HG03108 (cell line): ENCODE measurements at regions not wholly inside any gene's neighbourhood (a gene's known extent, or its start where the extent isn't known, plus 50 kb on each side); places are given as distances from the start of the nearest gene placed in this dataset.
"Not testable (repeated sequence)": the region's sequence is repeated elsewhere in the genome, so short reads cannot be mapped to it uniquely, and the experiment has no call there.

Experiments used
- ATAC-seq: cut with Tn5 transposase; IDR thresholded peaks from one replicate; pipeline ENCODE4 v1.9.1; 2021; ENCODE audit warnings: moderate library complexity; ENCODE audit not compliant: unreplicated experiment

DNA sequence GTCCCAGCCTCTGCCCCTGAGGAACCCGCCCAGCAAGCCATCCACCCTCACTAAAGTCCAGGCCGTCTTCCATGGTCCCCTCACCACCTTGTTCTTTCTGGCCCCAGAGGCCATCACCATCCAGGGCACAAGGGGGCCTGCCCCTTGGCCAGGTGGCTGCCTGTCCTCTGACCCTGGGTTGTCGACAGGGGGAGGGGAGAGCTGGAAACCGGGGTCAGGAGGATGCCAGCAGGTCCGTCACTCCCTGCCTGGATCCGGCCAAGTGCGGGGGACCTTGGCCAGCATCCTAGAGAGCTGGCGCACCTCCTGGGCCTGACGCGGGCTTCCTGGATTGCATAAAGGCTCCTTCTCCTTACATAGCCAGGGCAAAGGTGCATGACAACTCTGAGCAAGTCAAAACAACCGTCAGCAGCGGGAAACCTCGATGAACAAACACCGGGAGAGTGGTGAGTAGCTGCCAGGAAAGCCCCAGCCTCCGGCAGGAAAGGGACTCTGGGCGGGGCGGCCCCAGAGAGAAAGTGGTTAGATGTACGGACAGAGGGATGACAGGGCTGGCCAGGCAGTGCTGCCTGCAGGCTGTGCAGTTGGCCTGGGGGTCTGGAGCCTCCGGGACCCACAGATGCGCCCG is 4461.2 kb upstream of the TPTE start:
- ATAC-seq: not testable (repeated sequence)

DNA sequence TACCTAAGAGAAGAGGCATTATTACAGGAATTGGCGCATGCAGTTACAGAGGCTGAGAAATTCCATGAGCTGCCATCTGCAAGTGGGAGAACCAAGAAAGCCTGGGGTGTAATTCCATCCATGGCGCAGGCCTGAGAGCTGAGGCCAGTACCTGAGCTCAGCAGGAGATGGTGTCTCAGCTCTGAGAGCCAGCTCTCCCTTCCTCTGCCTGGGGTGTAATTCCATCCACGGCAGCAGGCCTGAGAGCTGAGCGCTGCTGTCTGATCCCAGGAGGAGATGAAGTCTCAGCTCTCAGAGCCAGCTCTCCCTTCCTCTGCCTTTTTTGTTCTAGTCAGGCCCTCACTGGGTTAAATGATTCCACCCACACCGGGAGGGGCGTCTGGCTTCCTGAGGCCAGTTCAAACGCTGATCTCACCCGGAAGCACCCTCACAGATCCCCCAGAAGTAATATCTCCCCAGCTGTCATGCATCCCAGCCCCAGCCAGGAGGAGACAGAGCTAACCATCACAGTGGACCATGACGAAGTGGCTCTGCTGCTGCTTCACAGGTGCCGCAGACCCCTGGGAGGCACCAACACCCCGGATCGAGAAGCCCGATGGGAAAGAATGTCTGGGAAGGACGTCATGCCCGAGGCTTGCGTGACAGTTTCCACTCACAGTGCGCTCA is 4454.9 kb upstream of the TPTE start:
- ATAC-seq: not testable (repeated sequence)

DNA sequence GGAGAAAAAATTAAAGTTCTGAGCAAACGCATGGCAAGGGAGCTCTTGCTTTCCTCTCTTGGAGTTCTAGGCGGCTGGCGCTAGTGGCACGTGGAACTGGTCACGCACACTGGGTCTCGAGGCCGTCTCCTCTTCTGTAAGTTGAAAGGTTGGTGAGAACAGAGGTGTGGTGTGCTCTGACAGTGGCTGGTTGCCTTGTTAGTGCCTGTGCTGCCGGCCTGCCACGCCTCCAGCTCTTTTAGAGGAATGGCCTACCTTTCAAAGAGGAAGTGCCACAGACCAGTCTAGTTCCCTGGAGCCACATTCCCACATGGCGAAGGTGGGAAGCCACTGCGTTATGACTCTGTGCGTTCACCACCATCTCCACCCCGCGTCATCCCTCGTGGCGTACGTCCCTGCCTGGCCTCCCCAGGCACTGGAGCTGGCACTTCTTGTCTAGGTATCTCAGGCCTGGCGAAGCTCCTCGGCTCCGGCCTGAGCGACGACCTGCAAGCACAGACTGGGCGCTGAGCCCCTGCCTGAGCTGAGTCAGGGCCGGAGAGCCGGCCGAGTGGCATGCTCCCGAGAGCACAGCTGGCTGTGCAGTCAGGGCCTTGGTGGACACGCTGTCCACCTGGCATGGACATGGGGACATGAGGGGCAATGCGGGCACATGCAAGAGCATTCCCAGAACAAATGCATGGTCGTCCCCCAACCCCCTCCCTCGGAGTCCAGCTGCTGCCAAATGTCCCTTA is 4453.1 kb upstream of the TPTE start:
- not testable (repeated sequence) for ATAC-seq

DNA sequence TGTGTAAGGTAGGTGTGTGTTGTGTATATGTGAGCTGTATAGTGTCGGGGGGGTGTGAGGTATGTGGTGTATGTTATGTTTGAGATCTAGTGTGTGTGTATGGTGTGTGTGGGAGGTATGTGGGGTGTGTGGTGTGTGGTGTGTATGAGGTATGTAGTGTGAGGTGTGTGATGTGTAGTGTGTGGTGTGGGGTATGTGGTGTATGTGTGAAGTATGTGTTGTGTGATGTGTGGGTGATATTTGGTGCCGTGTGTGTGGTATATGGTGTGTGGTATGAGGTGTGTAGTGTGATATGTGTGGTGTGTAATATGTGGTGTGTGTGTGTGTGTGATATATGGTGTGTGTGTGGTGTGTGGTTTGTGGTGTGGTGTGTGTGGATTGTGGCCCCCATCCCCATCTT is 4451.2 kb upstream of the TPTE start:
- ATAC-seq: not testable (repeated sequence)

DNA sequence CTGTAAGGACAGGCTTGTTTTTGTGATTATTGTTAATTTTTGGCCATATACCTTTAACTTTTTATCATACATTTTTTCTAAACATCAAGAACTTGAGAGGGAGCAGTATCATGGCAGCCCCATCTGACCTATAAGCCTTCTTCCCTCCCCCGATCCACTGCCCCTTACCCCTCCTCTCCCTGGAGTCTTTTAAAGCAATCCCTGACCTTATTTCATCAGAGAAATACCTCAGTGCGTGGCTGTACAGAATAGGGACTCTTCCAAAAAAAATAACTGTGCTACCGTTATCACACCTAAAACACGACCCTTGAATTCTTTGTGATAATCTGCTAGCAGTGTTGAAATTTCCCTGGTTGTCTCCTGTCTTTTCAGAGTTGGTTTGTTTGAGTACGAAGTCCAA is 4448.7 kb upstream of the TPTE start:
- not testable (repeated sequence) for ATAC-seq

DNA sequence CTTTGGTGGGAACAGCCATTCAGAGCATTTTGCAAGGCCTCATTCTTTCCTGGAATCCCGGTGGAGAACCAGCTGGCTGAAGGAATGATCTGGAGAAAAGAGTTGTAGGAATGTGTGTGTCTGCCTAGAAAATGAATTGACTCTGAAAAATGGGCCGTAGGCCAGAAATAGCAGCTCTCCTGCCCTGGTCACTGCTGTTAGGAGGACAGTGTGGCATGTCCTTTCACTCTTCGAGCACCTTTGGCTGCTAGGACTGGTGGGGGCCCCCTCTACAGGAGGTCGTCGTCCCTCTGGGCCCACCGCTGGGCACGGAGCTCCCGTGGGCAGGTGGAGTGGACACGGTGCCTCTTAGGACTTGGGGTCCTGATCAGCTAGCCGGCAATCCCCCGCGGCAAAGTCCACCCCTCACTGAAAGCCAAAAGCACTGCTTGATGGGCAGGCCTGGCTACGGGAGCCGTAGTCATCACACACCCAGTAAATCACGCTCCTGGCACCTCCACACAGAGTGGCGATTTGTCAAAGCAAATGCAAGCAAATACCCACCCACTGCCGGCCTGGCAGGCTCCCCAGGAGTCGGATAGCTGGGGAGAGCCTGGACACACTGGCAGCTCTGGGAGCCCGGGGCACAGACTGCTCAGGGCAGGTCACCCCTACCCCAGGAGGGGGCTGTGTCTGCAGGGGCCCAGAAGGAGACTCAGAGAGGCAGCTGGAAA is 4447.2 kb upstream of the TPTE start:
- ATAC-seq: not testable (repeated sequence)

DNA sequence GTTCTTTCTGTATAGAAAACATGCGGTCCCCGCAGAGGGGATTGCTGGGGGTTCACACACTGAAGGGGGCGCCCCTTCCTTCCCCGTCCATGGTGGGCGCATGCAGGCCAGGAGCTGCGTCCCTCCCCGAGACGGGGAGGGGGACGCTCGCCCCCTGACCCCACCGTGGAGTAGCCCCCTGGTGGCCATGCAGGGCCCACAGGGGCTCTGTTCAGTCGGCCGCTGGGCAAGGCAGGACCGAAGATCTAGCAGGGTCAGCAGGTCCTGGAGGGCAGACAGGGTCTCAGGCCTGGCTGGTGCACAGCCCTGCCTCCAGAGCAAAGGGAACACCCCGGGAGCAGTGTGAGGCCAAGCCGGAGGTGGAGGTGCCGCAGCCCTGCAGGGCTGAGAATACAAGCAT is 4446.4 kb upstream of the TPTE start:
- not testable (repeated sequence) for ATAC-seq

DNA sequence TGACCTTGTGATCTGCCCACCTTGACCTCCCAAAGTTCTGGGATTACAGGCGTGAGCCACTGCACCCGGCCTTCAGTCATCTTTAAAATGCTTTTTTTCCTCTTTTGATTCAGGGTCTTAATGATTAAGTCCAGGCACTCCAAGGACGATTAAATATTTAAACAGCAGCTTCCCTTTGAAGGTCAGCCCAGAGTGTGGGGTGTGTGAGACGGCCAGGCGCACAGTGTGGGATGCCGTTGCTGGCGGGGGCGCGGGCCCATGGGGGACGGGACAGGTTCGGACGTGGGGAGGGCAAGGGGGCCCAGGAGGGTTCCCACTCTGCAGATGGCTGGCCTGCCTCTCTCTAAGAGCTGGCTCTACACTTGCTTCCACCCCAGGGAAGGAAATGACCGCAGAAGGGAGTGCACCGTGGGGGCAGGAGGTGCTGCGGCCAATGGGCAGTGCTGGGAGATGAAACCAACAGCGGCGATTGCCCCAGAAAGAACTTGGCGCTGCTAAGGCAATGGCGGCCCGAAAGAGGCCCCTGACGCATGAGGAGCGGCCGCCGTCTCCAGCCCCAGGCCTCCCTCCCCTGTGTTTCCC is 4445.7 kb upstream of the TPTE start:
- not testable (repeated sequence) for ATAC-seq

DNA sequence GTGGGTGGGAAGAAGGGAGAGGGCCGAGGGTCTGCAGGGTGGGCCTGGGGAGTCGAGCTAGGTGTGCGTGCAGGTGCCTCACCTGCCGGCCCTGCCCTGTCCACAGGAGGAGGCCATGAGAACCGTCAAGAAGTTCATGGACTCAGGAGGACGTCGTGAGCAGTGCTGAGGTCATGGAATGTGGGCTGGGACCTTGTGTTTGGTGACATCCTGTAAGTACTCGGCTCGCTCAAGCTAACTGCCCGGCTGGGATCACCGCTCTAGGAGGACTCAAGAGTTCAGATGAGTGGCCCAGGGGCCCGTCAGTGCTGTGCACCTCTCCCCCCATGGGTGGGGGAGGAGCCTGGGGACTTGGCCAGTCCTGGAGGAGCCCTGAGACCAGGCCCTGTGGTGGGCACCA is 4444.0 kb upstream of the TPTE start:
- ATAC-seq: not testable (repeated sequence)

DNA sequence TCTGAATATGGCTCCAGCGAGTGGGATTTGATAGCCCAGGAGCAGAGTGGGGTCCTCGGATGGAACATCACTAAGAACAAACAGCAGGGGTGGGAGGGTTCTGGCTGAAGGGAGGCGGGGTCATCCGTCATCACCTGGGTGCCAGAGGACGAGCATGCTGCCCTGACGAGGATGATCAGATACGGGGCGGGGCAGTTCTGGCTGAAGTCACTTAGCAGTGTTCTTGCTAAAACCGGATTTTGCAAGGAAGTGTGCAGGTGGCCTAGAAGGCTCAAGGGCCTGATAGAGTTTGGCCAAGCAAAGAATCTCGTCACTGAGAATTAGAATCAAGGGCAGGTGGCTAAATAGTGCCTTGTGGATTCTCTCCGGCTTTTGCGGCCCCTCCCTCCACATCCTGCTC is 4442.5 kb upstream of the TPTE start:
- ATAC-seq: not testable (repeated sequence)

DNA sequence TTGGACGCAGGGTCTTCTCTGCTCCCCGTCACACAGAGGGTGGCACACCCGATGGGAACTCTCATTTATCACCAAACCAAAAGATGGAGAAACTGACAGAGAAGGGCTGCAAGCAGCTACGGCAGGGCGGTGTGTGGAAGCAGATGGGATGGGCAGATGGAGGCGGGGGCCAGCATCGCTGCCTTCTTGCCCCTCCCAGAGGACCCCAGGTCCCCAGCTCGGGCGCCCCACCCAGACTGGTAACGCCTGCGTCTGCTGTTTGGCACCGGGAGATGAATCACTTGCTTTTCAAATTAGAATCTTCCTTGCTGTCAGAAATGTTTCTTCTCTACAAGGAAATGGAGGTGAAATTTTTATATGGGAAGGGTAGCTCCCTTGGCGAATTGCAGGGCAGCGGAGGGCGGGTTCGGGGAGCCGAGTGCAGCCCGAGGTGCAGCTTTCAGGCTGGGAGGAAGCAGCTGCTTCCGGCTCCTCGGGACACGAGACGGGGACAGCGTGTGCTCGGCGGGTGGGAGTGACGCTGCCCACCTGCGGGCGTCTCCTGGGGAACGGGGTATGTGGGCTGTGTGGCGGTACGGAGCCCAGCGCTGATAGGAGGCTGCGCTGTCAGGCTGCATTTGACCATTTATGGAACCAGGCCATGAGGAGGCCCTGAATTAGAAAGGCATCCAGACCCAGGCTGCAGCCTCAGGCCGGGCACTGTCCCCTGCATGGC is 4440.3 kb upstream of the TPTE start:
- ATAC-seq: not testable (repeated sequence)

DNA sequence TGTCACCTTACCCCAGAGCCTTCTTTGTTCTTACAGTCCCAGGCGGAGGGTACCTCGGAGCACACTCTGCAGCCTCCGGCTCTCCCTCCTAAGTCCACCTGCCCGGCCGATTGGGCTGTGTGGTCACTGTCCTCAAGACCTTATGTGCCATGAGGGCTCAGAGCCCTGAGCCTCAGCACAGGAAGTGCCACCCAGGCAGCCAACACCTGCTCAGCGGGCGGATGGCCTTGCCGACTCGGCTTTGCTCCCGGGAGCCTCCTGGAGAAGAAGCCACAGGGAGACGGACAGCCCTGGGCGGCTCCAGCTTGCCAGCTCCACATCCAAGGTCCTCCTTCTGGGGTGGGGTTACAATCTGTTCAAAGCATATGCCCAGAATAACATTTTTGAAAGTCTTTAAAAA is 4439.2 kb upstream of the TPTE start:
- not testable (repeated sequence) for ATAC-seq

DNA sequence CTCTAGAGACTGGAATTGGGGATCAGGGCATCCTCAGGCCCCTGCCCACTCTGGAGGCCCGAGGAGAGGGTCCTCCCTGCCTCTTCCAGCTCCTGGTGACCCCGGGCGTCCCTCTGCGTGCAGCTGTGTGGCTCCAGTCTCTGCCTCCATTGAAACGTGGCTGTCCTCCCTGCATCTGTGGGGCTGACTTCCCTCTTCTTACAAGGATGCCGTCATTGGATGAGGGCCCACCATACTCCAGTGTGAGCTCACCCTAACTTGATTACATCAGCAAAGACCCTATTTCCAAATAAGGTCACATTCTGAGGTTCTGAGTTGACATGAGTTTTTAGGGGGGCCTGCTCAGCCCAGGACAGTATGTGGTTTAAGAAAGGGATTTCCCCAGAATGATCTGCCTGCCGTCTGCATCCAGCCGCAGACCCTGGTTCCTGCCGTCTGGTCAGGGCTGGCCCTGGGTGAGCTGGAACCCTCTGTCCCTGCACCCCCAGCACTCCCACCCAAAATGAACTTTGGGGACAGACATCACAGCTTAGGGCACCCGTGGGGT is 4437.7 kb upstream of the TPTE start:
- ATAC-seq: not testable (repeated sequence)

DNA sequence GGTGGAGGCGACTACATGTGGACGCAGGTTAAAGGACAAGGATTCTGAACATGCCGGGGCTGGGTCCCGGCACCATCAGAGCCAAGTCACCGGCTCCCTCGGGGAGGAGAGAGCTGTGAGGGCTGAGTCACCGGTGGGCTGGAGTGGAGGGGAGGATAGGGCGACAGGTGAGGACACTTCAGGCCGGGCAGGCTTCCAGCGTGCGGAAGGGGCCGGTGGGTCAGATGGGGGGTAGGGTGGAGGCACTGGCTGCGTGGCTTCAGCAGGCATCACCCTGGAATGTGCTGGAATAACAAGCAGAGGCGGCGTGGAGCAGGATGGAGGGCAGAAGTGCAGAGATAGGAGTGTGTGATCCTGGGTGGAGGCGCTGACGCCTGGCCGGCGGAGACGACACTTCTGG is 4435.3 kb upstream of the TPTE start:
- not testable (repeated sequence) for ATAC-seq

DNA sequence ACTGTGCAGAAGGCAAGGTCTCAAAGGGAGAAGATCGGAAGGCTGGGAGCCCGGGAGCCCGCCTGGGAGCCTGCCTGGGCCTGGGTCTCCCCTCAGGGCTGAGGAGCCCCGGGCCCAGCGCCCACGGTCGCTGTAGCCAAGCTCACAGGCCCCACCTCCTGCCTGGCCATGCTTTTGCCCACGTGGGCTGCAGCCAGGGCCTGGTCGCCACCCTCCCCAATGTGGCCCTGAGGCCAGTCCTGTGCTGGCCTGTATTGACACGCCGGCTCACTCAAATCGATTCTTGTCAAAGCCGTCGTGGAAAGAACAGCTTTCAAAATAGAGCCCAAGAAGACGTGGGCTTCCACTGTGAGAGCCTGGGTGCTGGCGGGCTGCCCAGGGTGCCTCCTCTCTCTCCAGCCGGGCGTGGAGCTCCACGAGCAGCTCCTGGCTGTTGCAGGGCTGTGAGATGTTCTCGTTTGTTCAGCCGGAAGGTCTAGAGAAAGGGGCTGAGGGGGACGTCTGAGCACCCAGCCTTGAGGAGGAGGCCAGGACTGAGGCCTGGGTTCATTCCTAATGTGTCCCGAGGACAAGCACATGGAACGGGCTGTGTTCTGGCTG is 4433.7 kb upstream of the TPTE start:
- ATAC-seq: not testable (repeated sequence)

DNA sequence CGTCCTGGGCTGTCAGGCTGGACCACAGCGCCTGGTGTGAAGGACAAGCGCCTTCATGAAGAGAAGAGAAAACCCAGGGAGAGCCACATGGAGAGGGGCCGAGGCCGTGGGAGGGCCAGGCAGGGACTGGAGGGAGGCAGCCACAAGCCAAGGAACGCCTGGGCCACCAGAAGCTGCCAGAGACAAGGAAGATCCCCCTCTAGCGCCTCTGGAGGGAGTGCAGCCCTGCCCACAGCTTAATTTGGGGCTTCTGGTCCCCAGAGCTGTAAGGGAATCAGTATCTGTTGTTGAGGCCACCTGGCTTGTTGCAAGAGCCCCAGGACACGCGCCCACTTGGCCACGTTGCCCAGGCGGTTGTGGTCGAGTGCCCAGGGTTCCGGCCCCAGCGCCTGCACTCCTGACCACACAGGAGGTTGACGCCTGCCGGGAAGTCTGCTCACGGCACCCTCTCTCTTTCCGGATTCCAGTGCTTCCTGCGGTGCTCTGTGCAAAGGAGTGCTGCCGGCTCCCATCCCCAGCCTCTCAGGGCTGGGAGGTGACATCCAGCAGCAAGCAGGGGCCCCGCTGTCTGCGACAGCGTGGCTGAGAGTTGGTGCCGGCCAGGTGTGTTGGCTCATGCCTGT is 4431.0 kb upstream of the TPTE start:
- ATAC-seq: not testable (repeated sequence)

DNA sequence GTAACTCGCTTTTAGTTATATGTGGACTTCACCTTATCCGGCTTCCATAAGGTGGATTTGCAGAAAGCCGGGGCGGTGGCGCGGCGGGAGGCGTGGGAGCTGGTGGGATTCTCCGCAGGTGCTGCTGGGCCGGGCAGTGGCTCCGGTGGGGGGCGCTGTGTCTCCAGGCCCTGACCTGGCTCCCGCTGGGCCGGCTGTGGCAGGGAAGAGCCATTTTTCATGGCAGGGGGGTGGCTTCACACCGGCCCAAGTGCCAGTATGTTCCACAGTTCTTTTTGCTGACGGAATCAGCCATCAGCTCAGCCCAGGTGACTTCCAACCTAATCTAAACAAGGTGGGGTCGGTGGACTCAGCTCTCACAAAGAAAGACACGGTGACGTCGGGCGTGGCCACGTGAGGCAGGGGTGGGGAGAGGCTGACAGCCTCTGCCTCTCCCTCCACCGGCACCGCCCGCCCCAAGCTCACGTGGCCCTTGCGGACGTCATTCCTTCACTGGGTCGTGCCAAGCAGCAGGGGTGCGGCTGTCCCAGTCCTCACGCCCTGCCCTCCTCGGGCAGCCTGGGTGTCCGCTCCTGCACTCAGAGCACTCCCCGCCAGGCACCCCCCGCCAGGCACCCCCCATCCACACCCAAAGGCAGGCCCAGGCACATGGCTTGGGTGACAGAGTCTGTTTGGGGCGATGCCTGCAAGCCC is 4429.9 kb upstream of the TPTE start:
- ATAC-seq: not testable (repeated sequence)

DNA sequence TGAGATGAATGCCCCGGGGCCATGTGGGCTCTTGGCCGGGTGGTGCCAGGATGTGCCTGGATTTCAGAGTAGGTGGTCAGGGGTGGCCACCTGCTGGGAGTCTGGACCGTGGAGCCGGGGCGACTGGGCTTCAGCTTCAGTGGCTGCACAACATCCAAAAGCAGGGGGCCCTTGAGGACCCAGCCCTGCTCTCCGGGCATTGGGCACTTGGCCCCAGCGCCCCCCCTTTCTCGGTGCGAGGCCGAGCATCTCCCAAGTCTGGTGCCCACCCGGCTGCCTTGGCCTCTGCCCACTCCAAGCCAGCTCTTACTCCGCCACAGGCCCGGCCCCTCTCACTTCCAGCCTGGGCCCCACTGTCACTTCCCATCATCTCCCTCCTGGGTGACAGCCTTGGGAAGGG is 4429.0 kb upstream of the TPTE start:
- ATAC-seq: not testable (repeated sequence)

DNA sequence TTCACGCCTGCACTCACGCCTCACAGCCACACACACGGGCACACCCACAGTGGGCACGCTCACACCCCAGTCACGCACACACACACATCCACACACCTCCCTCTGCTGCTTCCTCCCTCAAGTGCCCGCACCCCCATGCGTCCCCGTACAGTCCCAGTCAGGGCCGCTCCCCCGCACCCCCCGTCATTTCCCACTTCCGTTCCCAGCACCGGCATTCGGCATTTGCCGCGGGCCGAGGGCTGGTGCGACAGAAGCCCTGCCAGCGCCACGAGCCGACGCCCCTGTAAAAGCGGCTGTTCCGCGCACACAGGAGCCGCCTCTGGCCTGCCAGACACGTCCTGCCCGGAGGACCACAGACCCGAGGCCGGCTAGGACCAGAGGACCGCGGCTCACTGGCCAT is 4428.0 kb upstream of the TPTE start:
- not testable (repeated sequence) for ATAC-seq
